Upper lobe of left lung (tissue), 4 donors: ENCODE measurements at regions not wholly inside any gene's neighbourhood (a gene's known extent, or its start where the extent isn't known, plus 50 kb on each side); places are given as distances from the start of the nearest gene placed in this dataset.

Experiments
- POLR2A ChIP-seq, 4 donors: fragments of 450-650 bp; IDR thresholded peaks; one replicate each; pipeline ENCODE4 v1.5.1; 2016 to 2017; ENCODE audit warnings: antibody characterized with exemption in 4 of 4, mild to moderate bottlenecking in 2 of 4
- POLR2AphosphoS5 ChIP-seq, 2 donors: sonication (generic); formaldehyde crosslinking; IDR thresholded peaks; one replicate each; pipeline ENCODE4 v1.5.1; 2017; ENCODE audit warnings: antibody characterized with exemption in 2 of 2
- TF ChIP-seq, protein P1 (sequence below), 6 experiments: fragments of 450-650 bp in 4 of 6; fragments of 200-600 bp in 2 of 6; sonication (generic) in 2 of 6; IDR thresholded peaks; one replicate each; pipeline ENCODE4 v1.5.1; 2016 to 2019; ENCODE audit warnings: antibody characterized with exemption in 6 of 6

DNA sequence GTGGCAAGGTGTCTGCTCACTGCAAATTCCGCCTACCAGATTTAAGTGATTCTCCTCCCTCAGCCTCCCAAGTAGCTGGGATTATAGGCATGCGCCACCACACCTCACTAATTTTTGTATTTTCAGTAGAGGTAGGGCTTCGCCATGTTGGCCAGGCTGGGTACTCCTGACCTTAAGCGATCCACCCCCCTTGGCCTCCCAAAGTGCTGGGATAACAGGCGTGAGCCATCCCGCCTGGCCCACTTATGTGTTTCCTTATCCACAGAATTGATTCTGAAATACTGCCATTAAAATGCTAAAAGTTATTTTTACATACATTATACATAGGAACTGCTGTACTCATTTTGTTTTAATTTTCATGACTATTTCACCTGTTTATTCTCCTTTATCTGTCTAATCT, 529.7 kb upstream of the CDH7 start:
- TF ChIP-seq POLR2A (IDR thresholded peaks at IDR 0.05) (no peak), POLR2AphosphoS5 (IDR thresholded peaks at IDR 0.05) (no peak)
- TF ChIP-seq, protein P1, sequence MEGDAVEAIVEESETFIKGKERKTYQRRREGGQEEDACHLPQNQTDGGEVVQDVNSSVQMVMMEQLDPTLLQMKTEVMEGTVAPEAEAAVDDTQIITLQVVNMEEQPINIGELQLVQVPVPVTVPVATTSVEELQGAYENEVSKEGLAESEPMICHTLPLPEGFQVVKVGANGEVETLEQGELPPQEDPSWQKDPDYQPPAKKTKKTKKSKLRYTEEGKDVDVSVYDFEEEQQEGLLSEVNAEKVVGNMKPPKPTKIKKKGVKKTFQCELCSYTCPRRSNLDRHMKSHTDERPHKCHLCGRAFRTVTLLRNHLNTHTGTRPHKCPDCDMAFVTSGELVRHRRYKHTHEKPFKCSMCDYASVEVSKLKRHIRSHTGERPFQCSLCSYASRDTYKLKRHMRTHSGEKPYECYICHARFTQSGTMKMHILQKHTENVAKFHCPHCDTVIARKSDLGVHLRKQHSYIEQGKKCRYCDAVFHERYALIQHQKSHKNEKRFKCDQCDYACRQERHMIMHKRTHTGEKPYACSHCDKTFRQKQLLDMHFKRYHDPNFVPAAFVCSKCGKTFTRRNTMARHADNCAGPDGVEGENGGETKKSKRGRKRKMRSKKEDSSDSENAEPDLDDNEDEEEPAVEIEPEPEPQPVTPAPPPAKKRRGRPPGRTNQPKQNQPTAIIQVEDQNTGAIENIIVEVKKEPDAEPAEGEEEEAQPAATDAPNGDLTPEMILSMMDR (IDR thresholded peaks at IDR 0.05): no peak
